Peyer's patch (tissue), 4 donors: ENCODE measurements at regions not wholly inside any gene's neighbourhood (a gene's known extent, or its start where the extent isn't known, plus 50 kb on each side); places are given as distances from the start of the nearest gene placed in this dataset.

Experiments used
- CTCF ChIP-seq, 6 experiments: fragments of 450-650 bp in 4 of 6; fragments of 200-600 bp in 2 of 6; sonication (generic) in 1 of 6; IDR thresholded peaks; one replicate each; pipeline ENCODE4 v1.5.1; 2017 to 2019; ENCODE audit warnings: antibody characterized with exemption in 6 of 6, mild to moderate bottlenecking in 3 of 6, moderate library complexity in 1 of 6
- POLR2A ChIP-seq, 2 donors: fragments of 450-650 bp; IDR thresholded peaks; one replicate each; pipeline ENCODE4 v1.5.1; 2017; ENCODE audit warnings: antibody characterized with exemption in 2 of 2, mild to moderate bottlenecking in 2 of 2, moderate library complexity in 2 of 2

GRCh38 chr3:177931346-177931745, 604.9 kb upstream of the KCNMB2 start:
- TF ChIP-seq CTCF (IDR thresholded peaks at IDR 0.05) (no peak), POLR2A (IDR thresholded peaks at IDR 0.05) (no peak)
